Superior temporal gyrus (tissue), 1 donor: ENCODE measurements at regions not wholly inside any gene's neighbourhood (a gene's known extent, or its start where the extent isn't known, plus 50 kb on each side); places are given as distances from the start of the nearest gene placed in this dataset.
"Not testable (repeated sequence)": the region's sequence is repeated elsewhere in the genome, so short reads cannot be mapped to it uniquely, and the experiment has no call there.

ENCODE experiments used
- DNase-seq: peaks from one replicate; pipeline ENCODE4 v3.0.0-alpha.2; 2016; ENCODE audit errors: extremely low spot score

DNA sequence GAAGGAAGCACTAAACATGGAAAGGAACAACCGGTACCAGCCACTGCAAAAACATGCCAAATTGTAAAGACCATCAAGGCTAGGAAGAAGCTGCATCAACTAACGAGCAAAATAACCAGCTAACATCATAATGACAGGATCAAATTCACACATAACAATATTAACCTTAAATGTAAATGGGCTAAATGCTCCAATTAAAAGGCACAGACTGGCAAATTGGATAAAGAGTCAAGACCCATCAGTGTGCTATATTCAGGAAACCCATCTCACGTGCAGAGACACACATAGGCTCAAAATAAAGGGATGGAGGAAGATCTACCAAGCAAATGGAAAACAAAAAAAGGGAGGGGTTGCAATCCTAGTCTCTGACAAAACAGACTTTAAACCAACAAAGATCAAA lies 126.3 kb upstream of the CAV2 start:
- DNase-seq, result not testable (repeated sequence)

DNA sequence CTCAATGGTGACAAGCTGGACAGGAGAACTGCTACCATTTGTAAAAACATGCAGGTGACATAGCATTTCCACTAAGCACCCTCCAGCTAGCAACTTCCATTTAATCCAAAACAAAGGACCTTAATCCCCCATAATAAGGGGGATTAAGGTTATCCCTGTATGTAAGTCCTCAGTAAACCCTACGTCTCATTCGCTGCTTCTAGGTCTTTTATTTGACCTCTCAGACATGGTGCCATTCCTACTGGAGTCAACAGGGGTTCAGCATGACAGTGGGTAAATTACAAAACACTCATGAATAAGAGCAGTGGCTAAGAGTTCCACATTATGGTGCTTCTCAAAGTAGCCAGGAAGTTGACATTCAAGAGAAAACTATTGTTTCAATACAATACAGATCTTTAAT lies 121.8 kb upstream of the CAV2 start:
- DNase-seq, result no peak

DNA sequence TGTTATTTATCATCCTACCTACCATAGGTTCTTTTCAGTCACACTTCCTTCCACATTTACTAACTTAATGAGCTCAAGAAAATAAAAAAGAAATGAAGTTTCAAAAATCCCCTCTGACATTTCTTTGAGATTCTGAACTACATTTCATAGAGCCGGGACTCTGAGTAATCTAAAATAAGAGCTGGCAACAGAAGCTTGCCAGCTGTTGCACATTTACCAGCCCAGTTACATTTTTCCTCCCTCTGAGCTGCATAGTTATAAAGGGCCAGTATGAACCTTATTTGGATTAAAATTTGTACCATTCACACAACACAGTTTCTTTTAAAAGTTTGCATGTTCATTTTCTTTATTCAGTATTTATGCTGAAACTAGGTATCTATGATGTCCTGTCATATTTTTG lies 119.5 kb upstream of the CAV2 start:
- DNase-seq, result no peak

DNA sequence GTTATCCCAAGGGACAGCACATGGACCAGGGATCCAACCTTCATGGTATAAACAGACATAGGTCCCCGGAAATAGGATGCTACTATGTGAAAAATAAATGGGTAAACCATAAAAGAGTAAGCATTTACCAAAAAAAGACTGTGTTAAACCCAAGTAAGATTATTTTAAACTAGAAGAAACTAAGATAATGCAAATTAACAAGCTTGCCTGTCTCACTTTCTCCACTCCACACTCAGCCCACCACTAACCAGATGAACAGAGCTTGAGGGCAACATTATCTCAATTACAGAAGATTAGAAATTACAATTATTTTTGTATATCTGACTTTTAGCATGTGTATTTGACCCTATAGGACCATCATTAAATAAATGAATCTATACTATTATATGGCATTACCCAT lies 117.2 kb upstream of the CAV2 start:
- no peak for DNase-seq

DNA sequence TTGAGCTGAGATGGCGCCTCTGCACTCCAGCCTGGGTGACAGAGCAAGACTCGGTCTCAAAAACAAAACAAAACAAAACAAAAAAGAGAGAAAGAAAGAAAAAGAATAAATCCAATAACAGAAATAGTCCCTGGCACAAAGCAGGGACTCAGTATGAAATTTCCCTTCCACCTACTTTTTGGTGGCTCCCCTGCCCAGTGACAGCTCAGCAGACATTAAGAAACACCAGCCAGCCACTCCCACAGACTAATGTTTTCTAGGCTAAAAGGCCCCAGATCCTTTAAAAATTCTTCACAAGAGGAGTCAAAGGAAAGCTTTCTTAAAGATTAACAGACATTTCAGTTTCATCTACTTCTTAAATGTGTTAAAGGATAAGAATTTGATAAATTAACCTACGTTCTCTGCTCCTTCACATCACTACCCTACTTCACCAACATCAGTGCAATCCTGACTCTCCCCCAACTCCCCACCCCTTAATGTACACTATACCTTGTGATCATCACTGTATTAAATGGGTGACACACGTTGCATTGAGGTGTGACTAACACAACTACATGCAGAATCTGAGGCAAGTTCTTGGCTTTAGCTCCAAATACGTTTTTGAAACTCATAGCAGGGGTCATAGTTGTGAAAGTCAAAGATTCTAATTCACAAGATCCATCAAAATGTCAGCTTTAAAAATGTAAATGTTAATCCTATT lies 114.5 kb upstream of the CAV2 start:
- DNase-seq, result no peak

DNA sequence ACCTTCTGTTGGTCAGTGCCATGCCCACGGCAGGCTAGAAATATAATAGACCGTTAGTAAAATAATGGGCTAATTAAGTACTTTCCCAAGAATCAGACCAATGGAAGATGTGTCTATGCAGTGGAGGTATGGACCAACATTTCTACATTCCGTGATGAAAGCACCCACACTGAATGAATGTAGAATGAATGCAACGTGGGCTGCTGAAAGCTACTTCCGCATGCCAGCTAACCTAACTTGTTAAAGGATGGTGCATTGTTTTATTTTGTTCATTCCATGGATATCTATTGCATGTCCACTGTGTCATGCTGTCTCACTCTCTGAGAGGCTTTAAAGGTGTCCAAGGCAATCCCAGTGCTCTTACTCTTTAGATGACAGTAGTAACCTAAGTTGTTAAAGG lies 112.9 kb upstream of the CAV2 start:
- DNase-seq, result no peak

DNA sequence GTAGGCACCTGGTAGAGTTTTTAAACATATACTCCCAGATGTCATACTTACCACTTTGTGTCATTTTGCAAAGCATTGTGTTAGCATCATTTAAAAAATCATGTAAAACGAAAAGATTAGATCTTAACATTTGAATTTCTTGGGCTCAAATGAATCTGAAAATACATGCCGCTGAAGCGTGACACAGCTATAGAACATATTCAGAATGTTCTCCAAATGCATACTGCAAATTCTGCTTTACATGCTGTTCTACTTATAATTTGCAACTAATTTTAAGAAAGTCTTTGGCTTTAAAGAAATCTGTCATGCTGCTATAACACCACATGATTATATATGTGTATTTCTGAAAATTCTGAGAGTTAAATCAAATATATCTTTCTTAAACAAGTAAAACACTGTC lies 109.2 kb upstream of the CAV2 start:
- no peak for DNase-seq

DNA sequence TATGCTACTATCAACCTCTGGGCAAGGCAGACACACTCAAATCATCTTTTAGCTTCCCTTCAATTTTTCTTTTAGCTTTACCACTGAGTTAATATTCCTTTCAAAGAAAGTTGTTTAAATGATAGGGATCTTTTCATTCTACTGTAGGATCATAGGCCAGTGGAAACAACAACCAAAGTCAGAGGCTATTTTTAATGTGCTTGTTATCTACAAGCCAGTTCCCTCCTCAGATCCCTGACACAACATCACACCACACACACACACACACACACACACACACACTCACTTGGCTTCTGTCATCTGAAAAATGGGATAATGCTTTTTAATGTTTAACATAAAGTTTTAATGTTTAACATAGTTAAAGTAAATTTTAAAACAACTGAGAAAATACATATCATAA lies 106.7 kb upstream of the CAV2 start:
- DNase-seq, result no peak

DNA sequence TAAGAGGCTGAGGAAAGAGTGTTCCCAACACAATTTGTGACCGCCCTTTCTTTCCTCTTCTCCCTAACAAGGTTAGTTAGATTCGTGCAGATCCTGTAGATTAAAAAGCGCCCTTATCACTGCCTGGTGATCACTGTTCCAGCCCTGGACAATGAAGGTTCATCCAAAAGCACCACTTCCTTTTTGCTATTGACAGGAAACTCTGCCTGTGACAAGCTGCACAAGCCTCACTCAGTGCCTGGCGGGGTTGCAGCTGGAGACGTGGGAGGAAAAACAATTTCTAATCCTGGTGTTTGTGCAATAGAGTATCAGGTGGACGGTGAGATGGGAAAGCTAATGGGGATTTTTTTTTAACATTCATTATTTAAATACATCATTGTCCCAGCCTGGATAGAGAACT lies 105.9 kb upstream of the CAV2 start:
- no peak for DNase-seq

DNA sequence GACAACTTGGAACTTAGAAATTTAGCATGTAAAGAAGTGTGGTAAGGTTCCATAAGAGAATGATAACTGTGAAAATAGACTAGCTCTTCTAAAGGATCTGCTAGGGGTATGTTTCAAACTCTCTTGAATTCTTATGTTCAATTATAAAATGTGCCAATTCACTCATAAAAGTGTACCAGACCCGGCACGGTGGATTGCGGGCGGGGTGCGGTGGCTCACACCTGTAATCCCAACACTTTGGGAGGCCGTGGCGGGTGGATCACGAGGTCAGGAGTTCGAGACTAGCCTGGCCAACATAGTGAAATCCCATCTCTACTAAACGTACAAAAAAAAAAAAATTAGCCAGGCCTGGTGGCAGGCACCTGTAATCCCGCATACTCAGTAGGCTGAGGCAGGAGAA lies 105.4 kb upstream of the CAV2 start:
- DNase-seq, result no peak

DNA sequence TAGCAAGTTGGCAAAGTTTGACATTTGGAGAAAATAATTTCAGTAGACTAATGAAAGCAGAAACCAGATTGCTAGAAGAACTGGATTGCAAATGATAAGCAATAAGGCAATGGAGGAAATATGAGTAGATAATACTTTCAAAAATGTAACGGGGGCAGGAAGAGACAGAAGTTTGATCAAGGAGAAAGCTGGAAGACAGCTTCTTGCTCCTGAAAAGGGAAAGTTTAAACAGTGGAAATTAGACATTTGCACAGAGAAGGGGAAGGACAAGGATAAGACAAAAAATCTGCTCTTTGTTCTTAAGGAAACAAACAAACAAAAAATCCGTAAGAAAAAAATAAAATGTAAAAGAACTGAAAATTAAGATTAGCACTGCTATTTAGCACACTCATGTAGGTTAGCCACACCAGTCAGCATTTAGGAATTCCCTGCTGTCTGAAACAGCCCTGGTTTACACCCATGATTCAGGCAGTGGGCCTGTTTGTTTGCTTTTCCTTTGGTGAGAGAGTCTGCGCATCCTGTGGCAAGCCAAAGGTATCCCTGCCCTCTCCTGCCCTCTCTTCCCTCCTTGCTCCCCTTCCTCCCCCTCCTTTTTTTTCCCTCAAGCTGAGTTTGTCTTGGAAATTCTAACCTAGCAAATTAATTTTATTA lies 104.3 kb upstream of the CAV2 start:
- no peak for DNase-seq

DNA sequence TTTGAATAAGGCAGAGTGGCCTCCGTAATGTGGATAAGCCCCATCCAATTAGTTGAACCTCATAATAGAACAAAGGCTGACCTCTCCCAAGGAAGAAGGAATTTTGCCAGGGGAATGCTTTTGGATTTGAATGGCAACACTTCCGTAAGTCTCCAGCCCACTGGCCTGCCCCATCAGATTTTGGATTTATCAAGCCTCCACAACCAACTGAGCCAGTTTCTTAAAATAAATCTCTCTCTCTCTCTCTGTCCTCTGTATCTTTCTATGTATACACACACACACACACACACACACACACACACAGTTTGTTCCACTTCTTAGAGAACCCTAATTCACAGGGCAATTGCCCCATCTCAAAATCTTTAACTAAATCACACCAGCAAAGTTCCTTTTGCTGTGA lies 100.9 kb upstream of the CAV2 start:
- DNase-seq, result no peak

DNA sequence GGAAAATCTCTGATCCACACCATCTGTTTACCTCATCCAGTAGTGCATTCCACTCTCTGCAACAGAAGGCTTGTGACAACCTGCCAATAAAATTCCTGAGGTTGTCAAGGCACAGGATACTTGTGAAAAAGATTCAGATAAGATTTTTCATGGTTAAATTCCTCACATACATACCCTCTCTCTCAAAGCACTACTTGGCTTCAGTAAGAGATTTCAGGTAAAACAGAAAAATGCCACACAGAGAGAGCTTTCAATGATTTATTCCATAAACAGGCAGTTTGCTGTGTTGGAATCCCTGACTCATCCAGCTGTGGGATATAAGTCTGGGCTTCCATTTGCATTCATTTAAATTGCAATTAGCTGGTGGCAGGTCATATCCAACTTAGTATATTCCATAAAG lies 99.7 kb upstream of the CAV2 start:
- no peak for DNase-seq

DNA sequence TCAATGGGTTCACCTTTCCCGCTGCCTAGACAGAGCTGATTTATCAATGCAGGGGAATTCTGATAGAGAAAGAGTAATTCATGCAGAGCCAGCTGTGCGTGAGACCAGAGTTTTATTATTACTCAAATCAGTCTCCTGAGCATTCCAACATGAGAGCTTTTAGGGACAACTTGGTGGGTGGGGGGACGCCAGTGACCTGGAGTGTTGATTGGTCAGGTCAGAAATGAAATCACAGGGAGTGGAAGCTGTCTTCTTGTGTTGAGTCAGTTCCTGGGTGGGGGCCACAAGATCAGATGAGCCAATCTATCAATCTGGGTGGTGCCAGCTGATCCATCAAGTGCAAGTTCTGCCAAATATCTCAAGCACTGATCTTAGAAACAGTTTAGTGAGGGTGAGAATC lies 99.0 kb upstream of the CAV2 start:
- no peak for DNase-seq

DNA sequence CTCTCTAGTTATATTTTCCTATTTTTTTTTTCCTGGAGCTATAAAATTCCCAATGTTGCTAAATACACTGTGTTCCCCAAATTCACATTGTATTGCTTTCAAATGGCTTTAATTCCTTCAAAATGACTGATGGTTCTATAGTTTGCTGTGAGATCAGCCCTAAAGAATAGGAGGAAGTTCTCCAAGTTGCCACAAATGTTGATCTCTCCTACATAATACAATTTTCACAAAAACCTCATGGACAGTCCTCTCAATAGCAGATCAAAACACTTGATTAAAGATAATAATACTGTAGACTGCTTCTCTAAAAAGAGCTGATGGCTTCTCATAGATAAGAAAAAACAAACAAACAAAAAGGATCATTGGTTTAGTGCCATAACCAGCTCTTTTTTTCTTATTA lies 97.8 kb upstream of the CAV2 start:
- DNase-seq, result no peak

DNA sequence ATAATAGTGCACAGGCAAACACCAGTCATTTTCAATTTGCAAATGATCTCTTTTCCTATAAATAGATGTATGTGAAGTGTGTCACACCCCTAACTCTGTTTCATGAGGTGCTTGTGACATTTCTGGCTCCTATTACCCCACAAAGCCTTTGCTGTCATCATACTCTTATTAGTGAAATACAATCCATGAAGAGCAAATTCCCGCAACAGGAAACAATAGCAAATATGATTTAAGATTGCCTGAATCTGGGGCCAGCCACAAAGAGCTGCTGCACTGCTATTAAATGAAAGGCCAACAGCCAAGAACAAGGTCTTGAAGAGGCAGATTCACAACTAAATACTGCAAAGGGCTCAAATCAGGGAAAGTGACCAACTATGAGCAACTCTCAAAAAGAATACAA lies 96.3 kb upstream of the CAV2 start:
- DNase-seq, result no peak

DNA sequence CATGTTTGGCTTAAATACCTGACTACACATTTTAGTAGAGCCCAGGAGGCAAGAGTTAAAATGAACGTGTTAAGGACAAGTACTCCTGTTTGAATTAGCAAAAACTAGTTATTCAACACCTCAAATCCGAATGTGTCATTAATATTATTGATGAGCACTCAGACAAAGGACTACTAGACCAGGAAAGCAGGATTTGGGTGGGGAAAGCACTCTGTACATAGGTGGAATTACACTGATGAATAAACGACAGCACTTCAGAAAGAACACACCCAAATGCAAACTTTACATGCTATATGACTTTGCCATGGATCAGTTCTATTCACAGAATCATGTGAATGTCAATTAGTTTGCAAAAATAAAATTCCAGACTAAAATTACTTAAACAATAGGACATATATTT lies 95.1 kb upstream of the CAV2 start:
- no peak for DNase-seq

DNA sequence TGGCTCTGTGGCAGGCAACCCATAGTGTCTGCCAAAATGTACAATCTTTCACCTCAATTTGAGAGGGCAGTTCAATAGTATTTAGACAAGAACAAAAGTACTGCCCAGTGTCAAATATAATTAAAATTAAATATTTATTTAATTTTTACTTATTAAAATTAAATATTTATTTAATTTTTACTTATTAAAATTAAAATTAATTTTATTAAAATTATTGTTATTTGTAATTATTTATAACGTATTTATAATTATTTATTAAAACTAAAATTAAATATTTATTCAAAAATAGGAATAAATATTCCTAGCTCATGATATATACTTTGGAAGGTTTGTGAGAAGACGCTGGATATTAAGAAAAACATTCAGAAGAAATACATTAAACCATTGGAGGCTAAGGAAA lies 93.7 kb upstream of the CAV2 start:
- no peak for DNase-seq

DNA sequence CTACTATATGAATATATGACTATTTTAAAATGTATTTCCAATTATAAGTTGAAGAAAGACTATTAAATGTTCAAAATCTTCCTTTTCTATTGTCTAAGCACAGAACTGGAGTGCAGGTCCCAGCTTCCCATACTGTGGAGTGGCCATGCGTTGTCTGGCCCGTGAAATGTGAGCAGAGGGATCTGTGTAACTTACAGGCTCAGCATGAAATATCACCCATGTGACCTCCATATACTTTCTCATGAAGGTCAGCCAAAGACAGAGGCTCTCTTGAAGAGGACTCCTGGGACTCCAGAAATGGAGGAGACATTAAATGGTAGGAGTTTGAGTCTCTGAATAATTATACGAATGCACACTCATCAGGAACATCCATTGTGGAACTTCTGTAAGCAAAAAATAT lies 92.4 kb upstream of the CAV2 start:
- no peak for DNase-seq

DNA sequence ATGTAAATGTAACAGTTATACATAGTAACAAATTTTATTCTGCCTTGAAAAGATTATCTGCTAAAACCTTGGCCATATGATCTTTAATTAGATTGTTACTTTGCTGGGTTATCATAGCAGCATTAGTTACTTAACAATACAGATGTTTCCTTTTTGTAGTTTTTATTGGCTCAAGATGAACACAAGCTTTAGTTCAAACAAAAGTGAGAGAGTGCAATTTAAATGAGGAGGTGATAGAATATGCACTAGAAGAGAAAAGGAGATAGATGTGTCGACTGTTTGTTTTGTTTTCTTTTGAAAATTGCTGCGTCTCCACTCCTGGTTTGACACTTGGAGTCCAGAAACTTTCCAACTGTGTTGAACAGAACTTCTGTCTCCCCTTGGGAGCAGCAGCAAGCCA lies 91.4 kb upstream of the CAV2 start:
- DNase-seq, result no peak

DNA sequence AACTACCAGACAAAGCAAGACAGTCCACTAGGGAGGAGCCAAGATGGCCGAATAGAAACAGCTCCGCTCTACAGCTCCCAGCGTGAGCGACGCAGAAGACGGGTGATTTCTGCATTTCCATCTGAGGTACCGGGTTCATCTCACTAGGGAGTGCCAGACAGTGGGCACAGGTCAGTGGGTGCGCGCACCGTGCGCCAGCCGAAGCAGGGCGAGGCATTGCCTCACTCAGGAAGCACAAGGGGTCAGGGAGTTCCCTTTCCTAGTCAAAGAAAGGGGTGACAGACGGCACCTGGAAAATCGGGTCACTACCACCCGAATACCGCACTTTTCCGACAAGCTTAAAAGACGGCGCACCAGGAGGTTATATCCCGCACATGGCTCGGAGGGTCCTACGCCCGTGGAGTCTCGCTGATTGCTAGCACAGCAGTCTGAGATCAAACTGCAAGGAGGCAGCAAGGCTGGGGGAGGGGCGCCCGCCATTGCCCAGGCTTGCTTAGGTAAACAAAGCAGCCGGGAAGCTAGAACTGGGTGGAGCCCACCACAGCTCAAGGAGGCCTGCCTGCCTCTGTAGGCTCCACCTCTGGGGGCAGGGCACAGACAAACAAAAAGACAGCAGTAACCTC lies 90.6 kb upstream of the CAV2 start:
- not testable (repeated sequence) for DNase-seq

DNA sequence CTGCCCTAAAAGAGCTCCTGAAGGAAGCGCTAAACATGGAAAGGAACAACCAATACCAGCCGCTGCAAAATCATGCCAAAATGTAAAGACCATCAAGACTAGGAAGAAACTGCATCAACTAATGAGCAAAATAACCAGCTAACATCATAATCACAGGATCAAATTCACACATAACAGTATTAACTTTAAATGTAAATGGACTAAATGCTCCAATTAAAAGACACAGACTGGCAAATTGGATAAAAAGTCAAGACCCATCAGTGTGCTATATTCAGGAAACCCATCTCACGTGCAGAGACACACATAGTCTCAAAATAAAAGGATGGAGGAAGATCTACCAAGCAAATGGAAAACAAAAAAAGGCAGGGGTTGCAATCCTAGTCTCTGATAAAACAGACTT lies 88.8 kb upstream of the CAV2 start:
- not testable (repeated sequence) for DNase-seq

DNA sequence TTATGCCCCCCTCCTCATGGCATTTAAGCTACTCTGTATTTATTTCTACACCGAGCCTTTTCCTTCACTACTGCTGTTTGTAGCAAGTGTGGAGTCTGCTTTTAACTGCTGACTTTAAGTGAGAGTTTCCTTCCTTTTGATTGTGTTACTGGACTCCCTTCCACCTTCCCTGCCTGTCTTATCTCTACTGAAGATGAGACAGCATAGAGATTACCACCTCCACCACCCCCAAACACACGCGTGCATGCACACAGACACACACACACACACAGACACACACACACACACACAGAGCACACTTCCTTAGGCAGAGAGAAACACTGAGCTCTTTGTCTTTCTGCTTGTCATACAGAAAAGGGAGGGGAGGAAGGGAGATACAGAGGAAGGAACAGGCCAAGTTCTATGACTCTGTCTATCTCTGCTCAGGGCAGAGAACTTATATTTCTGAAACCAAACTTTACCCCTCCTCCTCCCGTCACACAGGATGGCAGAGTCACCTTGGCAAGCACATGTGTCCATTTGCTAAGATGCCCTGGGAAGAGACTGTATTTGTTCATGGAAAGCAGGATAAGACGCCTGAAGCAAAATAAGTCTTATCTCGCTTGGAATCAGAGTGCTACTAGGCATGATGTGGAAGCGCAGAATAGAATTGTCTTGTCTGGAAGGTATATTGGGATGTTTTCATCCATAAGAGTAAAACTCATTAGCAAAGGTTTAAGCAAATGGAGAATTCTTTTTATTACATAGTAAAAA lies 81.8 kb upstream of the CAV2 start:
- peak; percentile 29 for DNase-seq
